ENCODE measurements at regions not wholly inside any gene's neighbourhood (a gene's known extent, or its start where the extent isn't known, plus 50 kb on each side); places are given as distances from the start of the nearest gene placed in this dataset.

DNA sequence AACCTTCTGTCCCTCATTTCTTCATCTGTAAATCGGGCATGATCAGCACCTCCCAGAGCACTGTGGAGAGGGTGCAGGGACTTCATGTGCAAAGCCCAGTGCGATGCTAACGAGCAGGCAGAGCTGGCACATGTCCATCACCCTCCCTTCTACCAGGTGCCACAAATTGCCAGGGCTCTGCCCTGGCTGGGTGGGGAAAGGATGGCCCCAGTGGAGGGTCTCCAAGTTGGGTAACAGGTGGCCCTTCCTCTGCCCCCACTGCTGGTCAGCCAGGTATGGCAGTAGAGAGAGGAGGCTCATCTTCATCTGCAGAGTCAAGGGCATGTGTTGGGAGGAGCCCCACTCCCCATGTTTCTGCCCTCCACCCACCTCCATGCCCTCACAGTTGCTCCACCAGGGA lies 61.5 kb upstream of the CDH5 start:
- intact Hi-C loops (cut with DNase I; ENCODE audit: low total_unique reads): no loop called here
- no peak for DNase-seq
- no peak overlapping the region for H3K4me3 ChIP-seq

DNA sequence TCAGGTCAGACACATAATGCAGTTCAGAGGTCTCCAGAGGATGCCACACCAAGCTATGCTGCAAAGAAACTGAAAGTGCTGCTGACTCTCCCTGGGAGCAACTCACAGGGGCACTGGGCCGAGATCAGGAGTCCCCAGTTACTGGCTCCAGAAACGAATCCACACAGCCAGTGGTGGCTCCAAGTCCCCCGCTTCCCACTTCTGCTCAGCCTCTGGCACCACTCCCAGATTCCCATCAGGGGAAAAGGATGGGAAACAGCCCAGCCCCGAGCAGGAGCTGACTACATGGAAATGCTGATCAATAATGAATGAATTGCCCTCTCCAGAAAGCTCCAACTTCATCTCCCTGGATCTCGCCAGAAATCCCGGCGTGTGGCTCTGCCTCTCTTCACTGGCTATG lies 62.3 kb upstream of the CDH5 start:
- Histone ChIP-seq H3K27ac (no peak overlapping the region), H3K27me3 (no peaks in the 10 kb centered on the region), H3K4me3 (no peak overlapping the region), H3K4me1 (no peaks in the 10 kb centered on the region), H3K36me3 (no peaks in the 10 kb centered on the region), H3K9me3 (no peaks in the 10 kb centered on the region)
- intact Hi-C loops (cut with DNase I; ENCODE audit: low total_unique reads): no loop called here
- TF ChIP-seq, protein P1, sequence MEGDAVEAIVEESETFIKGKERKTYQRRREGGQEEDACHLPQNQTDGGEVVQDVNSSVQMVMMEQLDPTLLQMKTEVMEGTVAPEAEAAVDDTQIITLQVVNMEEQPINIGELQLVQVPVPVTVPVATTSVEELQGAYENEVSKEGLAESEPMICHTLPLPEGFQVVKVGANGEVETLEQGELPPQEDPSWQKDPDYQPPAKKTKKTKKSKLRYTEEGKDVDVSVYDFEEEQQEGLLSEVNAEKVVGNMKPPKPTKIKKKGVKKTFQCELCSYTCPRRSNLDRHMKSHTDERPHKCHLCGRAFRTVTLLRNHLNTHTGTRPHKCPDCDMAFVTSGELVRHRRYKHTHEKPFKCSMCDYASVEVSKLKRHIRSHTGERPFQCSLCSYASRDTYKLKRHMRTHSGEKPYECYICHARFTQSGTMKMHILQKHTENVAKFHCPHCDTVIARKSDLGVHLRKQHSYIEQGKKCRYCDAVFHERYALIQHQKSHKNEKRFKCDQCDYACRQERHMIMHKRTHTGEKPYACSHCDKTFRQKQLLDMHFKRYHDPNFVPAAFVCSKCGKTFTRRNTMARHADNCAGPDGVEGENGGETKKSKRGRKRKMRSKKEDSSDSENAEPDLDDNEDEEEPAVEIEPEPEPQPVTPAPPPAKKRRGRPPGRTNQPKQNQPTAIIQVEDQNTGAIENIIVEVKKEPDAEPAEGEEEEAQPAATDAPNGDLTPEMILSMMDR (IDR thresholded peaks at IDR 0.05): no peak
- TF ChIP-seq POLR2A (IDR thresholded peaks at IDR 0.05): no peak
- DNase-seq: no peak

More for the DNA sequence above, 61.5 kb upstream of the CDH5 start:
- H3K27me3 ChIP-seq: no peaks in the 10 kb centered on the region
- no peaks in the 10 kb centered on the region for H3K36me3 ChIP-seq
- TF ChIP-seq POLR2A (IDR thresholded peaks at IDR 0.05): no peak
- TF ChIP-seq, protein P1 (IDR thresholded peaks at IDR 0.05): no peak
- H3K27ac ChIP-seq: no peak overlapping the region
- H3K9me3 ChIP-seq: no peaks in the 10 kb centered on the region
- no peaks in the 10 kb centered on the region for H3K4me1 ChIP-seq

- H3K36me3 ChIP-seq: no peaks in the 10 kb centered on the region
- no peak overlapping the region for H3K4me3 ChIP-seq
- no peaks in the 10 kb centered on the region for H3K27me3 ChIP-seq
- intact Hi-C loops (cut with DNase I; ENCODE audit: low total_unique reads): no loop called here
- no peak for DNase-seq
- H3K4me1 ChIP-seq: no peaks in the 10 kb centered on the region
- H3K27ac ChIP-seq: no peak overlapping the region
- no peaks in the 10 kb centered on the region for H3K9me3 ChIP-seq
- TF ChIP-seq, protein P1 (IDR thresholded peaks at IDR 0.05): no peak
- TF ChIP-seq POLR2A (IDR thresholded peaks at IDR 0.05): no peak
These were observed 66.0 kb upstream of the CDH5 start for GRCh38 chr16:66300501-66300900.

DNA sequence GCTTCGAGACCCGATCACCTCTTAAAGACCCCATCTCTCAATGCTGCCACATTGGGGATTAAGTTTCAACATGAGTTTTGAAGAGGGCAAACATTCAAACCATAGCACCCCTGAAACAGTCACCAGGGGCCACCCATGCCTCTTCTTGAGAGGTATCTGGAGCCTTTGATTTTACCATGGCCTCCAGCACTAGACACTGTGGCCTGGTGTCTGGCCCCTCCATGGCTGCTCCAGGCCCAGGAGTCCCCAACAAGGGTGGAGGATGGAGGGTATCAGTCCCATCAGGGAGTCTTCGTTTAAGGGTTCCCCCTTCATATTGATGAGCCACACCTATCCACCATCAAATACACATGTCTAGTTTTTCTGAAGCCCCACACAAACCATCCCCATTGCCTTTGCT lies 66.5 kb upstream of the CDH5 start:
- DNase-seq: no peak
- H3K9me3 ChIP-seq: no peaks in the 10 kb centered on the region
- H3K4me3 ChIP-seq: no peak overlapping the region
- TF ChIP-seq, protein P1 (IDR thresholded peaks at IDR 0.05): no peak
- TF ChIP-seq POLR2A (IDR thresholded peaks at IDR 0.05): no peak
- H3K36me3 ChIP-seq: no peaks in the 10 kb centered on the region
- H3K4me1 ChIP-seq: no peaks in the 10 kb centered on the region
- intact Hi-C loops (cut with DNase I; ENCODE audit: low total_unique reads): no loop called here
- H3K27me3 ChIP-seq: no peaks in the 10 kb centered on the region
- H3K27ac ChIP-seq: no peak overlapping the region

- Histone ChIP-seq H3K27me3 (no peaks in the 10 kb centered on the region), H3K27ac (no peak overlapping the region), H3K4me3 (no peak overlapping the region), H3K9me3 (no peaks in the 10 kb centered on the region), H3K36me3 (no peaks in the 10 kb centered on the region), H3K4me1 (no peaks in the 10 kb centered on the region)
- no peak for TF ChIP-seq POLR2A (IDR thresholded peaks at IDR 0.05)
- TF ChIP-seq, protein P1 (IDR thresholded peaks at IDR 0.05): no peak
- intact Hi-C loops (cut with DNase I; ENCODE audit: low total_unique reads): no loop called here
- DNase-seq: no peak
These were observed 67.1 kb upstream of the CDH5 start for GRCh38 chr16:66299349-66299748.

All from uterus (tissue), 3 donors.